Activated CD8-positive, alpha-beta T cell treated with anti-CD3 and anti-CD28 coated beads, Interleukin-2, amount 10 ng/mL, durations not matched to agents 7 days and 5 days (primary cell): ENCODE measurements at regions not wholly inside any gene's neighbourhood (a gene's known extent, or its start where the extent isn't known, plus 50 kb on each side); places are given as distances from the start of the nearest gene placed in this dataset.
"Not testable (repeated sequence)": the region's sequence is repeated elsewhere in the genome, so short reads cannot be mapped to it uniquely, and the experiment has no call there.

ENCODE experiments used
- ATAC-seq: fragments of 150-1000 bp; cut with Tn5 transposase; one replicate; pipeline ENCODE4 v1.10.0; 2021; ENCODE audit warnings: moderate library complexity
- CTCF ChIA-PET: fragments of 350-600 bp; sonication (Branson Sonifier 250); formaldehyde crosslinking; loops from one replicate; lab custom pipeline; 2021; ENCODE audit warnings: antibody characterized with exemption; lab: Charles Lee
- POLR2A ChIA-PET: fragments of 350-600 bp; sonication (Branson Sonifier 250); formaldehyde crosslinking; loops from one replicate; lab custom pipeline; 2021; ENCODE audit warnings: antibody characterized with exemption; lab: Charles Lee
- DNase-seq: peaks from one replicate; pipeline ENCODE4 v3.0.0-alpha.2; 2020
- H3K27ac Mint-ChIP-seq: one replicate; pipeline ENCODE4 v1.8.0; 2021; ENCODE audit warnings: mild to moderate bottlenecking, mixed read lengths
- H3K27me3 Mint-ChIP-seq: one replicate; pipeline ENCODE4 v1.8.0; 2021; ENCODE audit warnings: low read depth, mixed read lengths
- H3K36me3 Mint-ChIP-seq: one replicate; pipeline ENCODE4 v1.8.0; 2021; ENCODE audit warnings: low read depth, mixed read lengths
- H3K4me1 Mint-ChIP-seq: one replicate; pipeline ENCODE4 v1.8.0; 2021; ENCODE audit warnings: low read depth, mixed read lengths
- H3K4me3 Mint-ChIP-seq: one replicate; pipeline ENCODE4 v1.8.0; 2021; ENCODE audit warnings: mild to moderate bottlenecking, mixed read lengths
- H3K9me3 Mint-ChIP-seq: one replicate; pipeline ENCODE4 v1.8.0; 2022; ENCODE audit warnings: mixed read lengths; ENCODE audit not compliant: insufficient read depth

GRCh38 chr13:76621705-76622104, 264.5 kb downstream of the KCTD12 start:
- H3K27me3 Mint-ChIP-seq = peaks cover 2% of the 10 kb centered on the region
- ATAC-seq (no peak), DNase-seq (no peak)
- no peak overlapping the region for H3K4me3 Mint-ChIP-seq
- H3K27ac Mint-ChIP-seq = no peak overlapping the region
- no peaks in the 10 kb centered on the region for H3K4me1 Mint-ChIP-seq
- ChIA-PET POLR2A (no interaction called here), CTCF (no interaction called here)
- no peaks in the 10 kb centered on the region for H3K9me3 Mint-ChIP-seq
- no peaks in the 10 kb centered on the region for H3K36me3 Mint-ChIP-seq

GRCh38 chr13:76620036-76620435, 266.2 kb downstream of the KCTD12 start:
- no peak for ATAC-seq
- peaks cover 2% of the 10 kb centered on the region for H3K27me3 Mint-ChIP-seq

GRCh38 chr13:76619631-76620030, 266.6 kb downstream of the KCTD12 start:
- no peak overlapping the region for H3K27ac Mint-ChIP-seq
- H3K4me1 Mint-ChIP-seq = no peaks in the 10 kb centered on the region
- no peaks in the 10 kb centered on the region for H3K36me3 Mint-ChIP-seq
- H3K9me3 Mint-ChIP-seq = no peaks in the 10 kb centered on the region
- no peak overlapping the region for H3K4me3 Mint-ChIP-seq
- peaks cover 2% of the 10 kb centered on the region for H3K27me3 Mint-ChIP-seq
- ChIA-PET POLR2A (no interaction called here), CTCF (no interaction called here)
- ATAC-seq = no peak
- no peak for DNase-seq

More at GRCh38 chr13:76620036-76620435, 266.2 kb downstream of the KCTD12 start:
- POLR2A ChIA-PET = no interaction called here
- Mint-ChIP-seq H3K27ac (no peak overlapping the region), H3K36me3 (no peaks in the 10 kb centered on the region), H3K4me3 (no peak overlapping the region), H3K9me3 (no peaks in the 10 kb centered on the region), H3K4me1 (no peaks in the 10 kb centered on the region)
- CTCF ChIA-PET = no interaction called here
- no peak for DNase-seq

- Mint-ChIP-seq H3K27me3 (no peaks in the 10 kb centered on the region), H3K36me3 (no peaks in the 10 kb centered on the region), H3K9me3 (no peaks in the 10 kb centered on the region), H3K27ac (no peak overlapping the region), H3K4me1 (no peaks in the 10 kb centered on the region), H3K4me3 (no peak overlapping the region)
- ATAC-seq (no peak), DNase-seq (no peak)
- ChIA-PET POLR2A (no interaction called here), CTCF (no interaction called here)
Observed at GRCh38 chr13:76610819-76611415, 275.3 kb downstream of the KCTD12 start.

- ChIA-PET CTCF (no interaction called here), POLR2A (no interaction called here)
- Mint-ChIP-seq H3K4me3 (no peak overlapping the region), H3K27ac (no peak overlapping the region), H3K27me3 (no peaks in the 10 kb centered on the region), H3K4me1 (no peaks in the 10 kb centered on the region), H3K9me3 (no peaks in the 10 kb centered on the region), H3K36me3 (no peaks in the 10 kb centered on the region)
- ATAC-seq (no peak), DNase-seq (no peak)
Observed at GRCh38 chr13:76609643-76610042, 276.6 kb downstream of the KCTD12 start.

GRCh38 chr13:76607866-76608265, 278.3 kb downstream of the KCTD12 start:
- H3K4me3 Mint-ChIP-seq = no peak overlapping the region
- no peak overlapping the region for H3K27ac Mint-ChIP-seq
- H3K27me3 Mint-ChIP-seq = no peaks in the 10 kb centered on the region
- ChIA-PET CTCF (no interaction called here), POLR2A (no interaction called here)
- no peak for DNase-seq
- no peak for ATAC-seq
- no peaks in the 10 kb centered on the region for H3K4me1 Mint-ChIP-seq
- no peaks in the 10 kb centered on the region for H3K9me3 Mint-ChIP-seq
- no peaks in the 10 kb centered on the region for H3K36me3 Mint-ChIP-seq

GRCh38 chr13:76600081-76600480, 286.1 kb downstream of the KCTD12 start:
- no peak for ATAC-seq
- Mint-ChIP-seq H3K27me3 (peaks cover 2% of the 10 kb centered on the region), H3K9me3 (no peaks in the 10 kb centered on the region), H3K36me3 (no peaks in the 10 kb centered on the region), H3K4me3 (no peak overlapping the region), H3K4me1 (no peaks in the 10 kb centered on the region), H3K27ac (no peak overlapping the region)
- no peak for DNase-seq
- POLR2A ChIA-PET = no interaction called here
- CTCF ChIA-PET = no interaction called here

- DNase-seq (no peak), ATAC-seq (no peak)
- Mint-ChIP-seq H3K27me3 (peaks cover 2% of the 10 kb centered on the region), H3K36me3 (no peaks in the 10 kb centered on the region), H3K27ac (no peak overlapping the region), H3K4me3 (no peak overlapping the region), H3K9me3 (no peaks in the 10 kb centered on the region), H3K4me1 (no peaks in the 10 kb centered on the region)
- ChIA-PET POLR2A (no interaction called here), CTCF (no interaction called here)
Observed at GRCh38 chr13:76597868-76598267, 288.3 kb downstream of the KCTD12 start.

- POLR2A ChIA-PET = no interaction called here
- ATAC-seq (no peak), DNase-seq (no peak)
- Mint-ChIP-seq H3K27me3 (peaks cover 2% of the 10 kb centered on the region), H3K27ac (no peak overlapping the region), H3K9me3 (no peaks in the 10 kb centered on the region), H3K36me3 (no peaks in the 10 kb centered on the region), H3K4me3 (no peak overlapping the region), H3K4me1 (no peaks in the 10 kb centered on the region)
- CTCF ChIA-PET = no interaction called here
Observed at GRCh38 chr13:76596216-76596615, 290.0 kb downstream of the KCTD12 start.

GRCh38 chr13:76594435-76594834, 291.8 kb downstream of the KCTD12 start:
- ATAC-seq (no peak), DNase-seq (no peak)
- Mint-ChIP-seq H3K9me3 (no peaks in the 10 kb centered on the region), H3K4me1 (no peaks in the 10 kb centered on the region), H3K27me3 (peaks cover 2% of the 10 kb centered on the region), H3K4me3 (no peak overlapping the region), H3K27ac (no peak overlapping the region), H3K36me3 (no peaks in the 10 kb centered on the region)
- POLR2A ChIA-PET = no interaction called here
- CTCF ChIA-PET = no interaction called here

GRCh38 chr13:76586842-76587241, 299.4 kb downstream of the KCTD12 start:
- H3K27ac Mint-ChIP-seq = no peak overlapping the region
- no peaks in the 10 kb centered on the region for H3K36me3 Mint-ChIP-seq
- POLR2A ChIA-PET = no interaction called here
- H3K4me3 Mint-ChIP-seq = no peak overlapping the region
- no peaks in the 10 kb centered on the region for H3K9me3 Mint-ChIP-seq
- ATAC-seq (no peak), DNase-seq (no peak)
- H3K4me1 Mint-ChIP-seq = no peaks in the 10 kb centered on the region
- no peaks in the 10 kb centered on the region for H3K27me3 Mint-ChIP-seq
- CTCF ChIA-PET = no interaction called here

GRCh38 chr13:76579701-76580100, 306.5 kb downstream of the KCTD12 start:
- no peak overlapping the region for H3K27ac Mint-ChIP-seq
- no peaks in the 10 kb centered on the region for H3K36me3 Mint-ChIP-seq
- no peaks in the 10 kb centered on the region for H3K4me1 Mint-ChIP-seq
- ChIA-PET CTCF (no interaction called here), POLR2A (no interaction called here)
- ATAC-seq (no peak), DNase-seq (no peak)
- no peaks in the 10 kb centered on the region for H3K27me3 Mint-ChIP-seq
- no peak overlapping the region for H3K4me3 Mint-ChIP-seq
- peaks cover 19% of the 10 kb centered on the region for H3K9me3 Mint-ChIP-seq

GRCh38 chr13:76575634-76576033, 310.6 kb downstream of the KCTD12 start:
- H3K27me3 Mint-ChIP-seq, CTCF ChIA-PET, DNase-seq, POLR2A ChIA-PET, H3K4me3 Mint-ChIP-seq, H3K27ac Mint-ChIP-seq, ATAC-seq, H3K4me1 Mint-ChIP-seq, H3K36me3 Mint-ChIP-seq: not testable (repeated sequence)
- peaks cover 19% of the 10 kb centered on the region for H3K9me3 Mint-ChIP-seq
